NOMO-1 treated with DMSO at 0.1 percent for 48 hours (cell line): ENCODE measurements at regions not wholly inside any gene's neighbourhood (a gene's known extent, or its start where the extent isn't known, plus 50 kb on each side); places are given as distances from the start of the nearest gene placed in this dataset.
"Not testable (repeated sequence)": the region's sequence is repeated elsewhere in the genome, so short reads cannot be mapped to it uniquely, and the experiment has no call there.

ENCODE experiments used
- DNase-seq: peaks from one replicate; lab custom pipeline; 2025; ENCODE audit not compliant: unreplicated experiment; lab: John Stamatoyannopoulos, UW

DNA sequence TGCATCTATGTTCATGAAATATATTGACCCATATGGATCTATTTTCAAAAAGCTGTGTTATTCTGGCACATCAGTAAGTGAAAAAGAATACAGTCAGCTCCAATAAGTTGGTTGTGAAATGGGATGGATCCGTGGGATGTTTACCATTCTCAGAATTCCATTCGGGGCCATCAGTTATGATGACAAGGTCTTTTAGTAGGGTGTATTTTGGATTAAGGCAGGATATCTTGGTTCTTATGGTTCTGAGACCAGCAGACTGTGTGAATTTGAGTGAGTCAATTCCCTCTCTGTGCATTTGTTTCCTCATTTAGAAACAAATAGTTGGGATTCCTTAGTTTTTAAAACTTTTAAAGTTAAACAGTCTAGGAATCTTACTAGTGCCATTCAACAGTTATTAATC, 287.4 kb downstream of the CD109 start:
- no peak for DNase-seq

DNA sequence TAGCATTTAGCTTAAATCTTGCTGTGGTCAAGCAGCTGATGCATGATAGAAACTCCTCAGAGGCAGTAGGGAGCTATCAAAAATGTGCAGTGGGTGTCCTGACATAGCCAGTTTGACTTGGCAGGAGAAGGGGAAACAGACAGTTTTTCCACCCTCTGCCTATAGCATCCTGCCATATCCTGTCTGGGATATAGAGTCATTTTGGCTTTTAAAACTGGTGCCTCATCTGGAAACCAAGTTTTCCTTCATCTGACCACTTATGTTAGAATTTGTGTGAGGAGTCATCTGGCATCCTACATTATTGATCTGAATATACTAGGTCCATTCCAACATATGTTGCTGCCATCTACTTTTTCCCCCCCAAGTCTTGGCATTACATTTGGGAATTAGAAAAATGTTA, 284.1 kb downstream of the CD109 start:
- DNase-seq = no peak

DNA sequence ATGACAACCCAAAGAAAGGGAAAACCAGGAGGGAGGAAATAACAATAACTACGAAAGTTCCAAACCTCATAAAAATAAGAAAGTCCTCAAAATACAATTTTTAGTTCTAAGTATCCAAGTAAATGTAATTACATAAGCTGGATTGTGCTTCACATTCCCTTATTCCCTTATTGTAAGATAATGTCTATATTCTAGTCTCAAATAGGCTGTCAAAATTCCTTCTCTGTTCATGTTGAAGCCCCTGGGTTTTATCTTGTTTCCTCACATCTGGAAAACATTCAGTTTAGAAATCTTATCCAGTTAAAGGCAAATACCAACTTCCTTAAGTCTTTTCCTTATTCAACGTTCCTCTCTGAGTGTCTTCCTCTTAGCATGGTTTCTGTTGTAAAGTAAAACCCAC, 282.3 kb downstream of the CD109 start:
- no peak for DNase-seq

DNA sequence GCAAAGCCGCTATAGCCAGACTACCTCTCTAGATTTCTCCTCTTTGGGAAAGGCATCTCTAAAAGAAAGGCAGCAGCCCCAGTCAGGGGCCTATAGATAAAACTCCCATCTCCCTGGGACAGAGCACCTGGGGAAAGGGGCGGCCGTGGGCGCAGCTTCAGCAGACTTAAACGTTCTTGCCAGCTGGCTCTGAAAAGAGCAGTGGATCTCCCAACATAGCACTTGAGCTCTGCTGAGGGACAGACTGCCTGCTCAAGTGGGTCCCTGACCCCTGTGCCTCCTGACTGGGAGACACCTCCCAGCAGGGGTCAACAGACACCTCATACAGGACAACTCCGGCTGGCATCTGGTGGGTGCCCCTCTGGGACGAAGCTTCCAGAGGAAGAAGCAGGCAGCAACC, 276.5 kb downstream of the CD109 start:
- DNase-seq = not testable (repeated sequence)

DNA sequence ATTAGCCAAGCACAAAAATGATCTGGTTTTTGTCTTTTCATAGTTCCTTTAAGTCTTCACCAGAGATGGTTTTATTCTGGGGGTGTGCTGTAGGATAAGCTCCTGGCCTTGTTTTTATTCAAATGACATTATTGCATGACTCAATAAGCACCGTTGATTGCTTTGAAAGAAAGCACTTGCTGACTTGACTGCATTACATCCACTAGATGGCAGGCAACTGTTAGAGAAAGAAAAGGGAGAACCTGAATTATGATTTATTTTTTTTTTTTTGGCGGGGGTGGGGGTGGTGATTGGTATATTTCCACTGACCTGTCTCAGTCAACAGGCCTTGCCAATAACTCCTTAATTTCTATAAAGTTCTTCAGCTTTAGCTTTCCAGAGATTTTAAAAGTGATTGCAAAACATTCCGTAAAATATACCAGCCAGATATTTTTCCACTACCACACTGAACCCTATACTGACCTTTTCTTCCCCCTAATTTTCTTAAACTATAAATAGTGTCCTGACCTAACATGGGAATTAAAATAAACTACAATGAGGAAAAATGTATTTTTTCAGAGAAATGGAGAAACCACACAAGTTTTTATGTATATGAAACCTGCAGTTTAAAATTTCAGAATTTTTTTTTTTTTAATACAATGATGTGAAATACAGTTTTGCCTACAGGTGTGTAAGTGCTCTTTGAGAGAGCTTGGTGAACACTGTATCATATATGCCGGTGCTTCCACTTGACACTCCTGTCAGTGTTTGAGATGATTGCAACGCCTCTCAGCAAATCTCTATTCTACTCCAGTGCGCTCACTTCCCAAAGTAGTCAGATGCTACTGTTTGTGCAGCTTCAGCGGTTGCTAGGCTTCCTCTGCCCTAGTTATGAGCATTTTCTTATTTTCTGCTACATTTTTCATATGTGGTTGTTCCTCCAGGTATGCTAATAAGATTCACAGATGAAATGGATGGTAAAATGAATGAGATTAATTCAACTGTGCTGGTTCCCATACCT, 274.3 kb downstream of the CD109 start:
- peak; percentile 53 for DNase-seq

DNA sequence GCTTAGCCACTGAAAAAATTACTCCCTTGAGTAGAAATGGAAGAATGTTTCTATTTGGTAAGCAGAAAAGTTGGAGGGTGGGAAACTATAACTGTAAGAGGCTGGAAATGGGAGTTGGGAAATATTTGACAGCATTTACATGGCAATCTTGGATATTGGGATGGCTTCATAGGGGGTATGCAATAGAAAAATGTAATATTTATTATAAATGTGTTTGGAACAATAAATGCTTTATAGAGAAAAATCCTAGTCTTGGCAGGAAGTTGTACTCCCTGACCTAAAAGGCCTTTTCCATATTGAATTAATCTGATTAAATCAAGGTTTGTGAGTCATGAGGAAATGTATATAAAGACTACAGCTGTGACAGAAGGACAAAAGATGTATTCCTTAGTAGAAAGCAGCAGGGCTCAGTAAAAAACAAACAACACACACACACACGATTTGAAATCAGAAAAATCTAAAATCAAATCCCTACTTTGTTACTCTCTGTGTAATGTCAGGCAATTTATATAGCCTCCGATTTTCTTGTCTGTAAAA, 272.3 kb downstream of the CD109 start:
- no peak for DNase-seq

DNA sequence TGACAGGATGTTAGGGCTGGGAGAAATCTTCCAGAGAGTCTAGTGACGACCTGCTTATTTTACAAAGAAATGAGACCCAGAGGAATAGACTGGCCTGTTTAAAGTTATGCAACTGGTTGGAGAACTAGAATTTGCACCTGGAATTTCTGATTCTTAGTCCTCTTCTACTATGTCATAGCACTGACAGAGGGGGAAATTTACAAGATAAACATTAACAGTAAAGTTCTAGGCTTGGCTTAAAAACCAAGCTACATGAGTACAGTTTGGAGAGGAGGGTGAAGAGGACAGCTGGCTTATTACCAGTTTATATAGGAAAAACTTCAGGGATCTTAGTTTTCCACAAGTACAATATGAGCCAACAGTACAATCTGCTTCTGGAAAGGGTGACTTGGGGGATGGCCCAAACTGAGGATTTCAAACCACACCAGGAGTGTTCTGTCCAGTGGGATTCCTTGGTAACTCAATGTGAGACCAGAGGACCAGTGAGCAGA, 269.6 kb downstream of the CD109 start:
- DNase-seq = no peak

DNA sequence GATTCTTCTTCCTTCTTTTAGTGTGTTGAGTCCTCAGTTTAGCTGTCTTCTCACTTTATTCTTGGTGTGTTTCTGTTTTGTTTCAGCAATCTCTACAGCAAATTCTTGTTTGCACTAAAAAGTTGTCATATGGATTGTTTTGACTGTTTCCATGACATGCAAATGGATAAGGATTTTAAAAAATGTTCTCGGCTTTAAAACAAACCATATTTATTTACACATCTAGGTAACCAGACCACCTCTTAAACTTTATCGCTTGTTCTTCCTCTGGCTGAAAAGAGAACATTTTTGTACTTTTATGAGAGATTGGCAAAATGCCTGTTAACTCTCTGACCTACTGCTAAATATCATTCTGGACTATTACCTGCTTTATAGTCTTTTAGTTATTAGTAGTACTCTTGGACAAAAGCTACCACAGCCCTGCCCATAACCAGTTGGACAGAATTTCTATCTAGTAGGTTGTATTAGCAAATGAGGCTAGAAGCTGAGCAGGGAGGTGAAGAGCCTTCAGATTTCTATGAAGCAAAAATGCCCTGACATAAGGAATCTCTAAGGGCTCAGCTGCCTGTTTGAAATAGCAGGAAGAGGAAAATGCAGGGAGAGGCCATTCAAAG, 268.3 kb downstream of the CD109 start:
- DNase-seq = no peak

DNA sequence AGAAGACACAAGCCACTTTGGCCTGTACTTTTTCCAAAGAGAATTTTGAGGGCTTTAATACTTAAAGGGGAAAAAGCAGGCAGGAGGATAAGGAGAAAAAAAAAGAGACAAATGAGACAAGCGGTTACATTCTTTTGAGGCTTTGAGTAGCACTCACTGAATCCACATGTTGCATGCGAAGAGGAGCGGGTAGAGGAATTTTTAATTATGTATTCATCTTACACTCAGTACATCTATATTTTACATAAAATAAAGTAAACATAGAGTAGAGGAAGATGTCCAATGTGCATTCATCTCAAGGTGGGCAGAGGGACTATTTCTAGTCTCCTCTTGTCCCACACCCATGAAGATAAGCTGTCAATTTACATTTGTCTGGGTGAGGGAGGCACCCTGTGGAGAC, 266.9 kb downstream of the CD109 start:
- DNase-seq = no peak

DNA sequence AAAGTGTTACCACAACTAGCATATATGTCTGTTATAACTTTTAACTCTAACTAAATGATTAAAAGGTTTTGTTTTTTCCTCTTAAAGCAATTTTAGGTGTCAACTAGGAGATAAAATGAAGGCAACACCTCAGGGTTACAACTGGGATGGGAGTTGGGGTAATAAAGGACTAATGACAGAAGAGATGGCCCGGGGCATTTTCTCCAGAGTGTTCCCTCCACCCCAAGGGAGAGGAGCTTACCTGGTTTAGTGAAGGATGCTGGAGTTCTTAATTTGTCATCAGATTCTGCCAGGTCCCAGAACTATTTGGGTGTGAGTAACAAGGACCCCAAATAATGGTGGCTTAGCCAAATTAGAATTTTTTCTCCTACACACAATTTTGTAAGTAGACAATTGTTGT, 260.3 kb downstream of the CD109 start:
- DNase-seq = no peak

DNA sequence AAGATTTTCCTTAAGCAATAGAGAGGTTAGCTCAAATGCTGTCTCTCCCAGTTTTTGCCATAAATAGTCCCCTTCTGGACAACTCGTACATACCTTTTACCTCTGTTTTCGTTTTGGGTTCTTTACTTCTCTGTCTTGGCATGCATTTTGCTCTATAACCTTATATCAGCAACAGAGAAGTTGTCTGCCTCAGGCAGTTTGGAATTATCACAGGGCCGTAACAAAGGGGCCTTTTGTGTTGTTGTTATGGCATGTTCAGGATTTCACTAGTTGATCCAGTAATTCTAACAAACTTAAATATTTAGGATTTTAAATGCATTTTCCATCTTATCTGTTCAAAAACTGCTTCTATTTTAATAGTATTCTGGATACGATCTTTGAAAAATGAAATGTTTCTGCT, 259.8 kb downstream of the CD109 start:
- no peak for DNase-seq

DNA sequence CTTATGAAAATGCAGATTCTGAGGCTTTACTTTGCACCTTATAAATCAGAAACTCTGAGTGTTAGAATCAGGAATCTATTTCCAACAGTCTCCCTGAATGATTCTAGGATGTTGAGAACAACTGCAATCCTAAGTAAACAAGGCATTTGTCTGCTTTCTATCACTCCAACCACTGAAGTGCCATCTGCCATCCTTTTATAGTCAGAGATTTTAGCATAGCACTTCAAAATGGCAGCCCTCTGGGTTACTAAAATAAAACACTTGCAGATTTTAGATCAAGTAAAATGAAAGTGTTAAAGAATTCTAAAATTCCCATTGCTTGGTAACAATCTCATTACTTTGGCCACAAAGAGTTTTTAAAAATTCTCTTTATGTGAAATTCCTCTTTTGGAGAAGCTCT, 258.9 kb downstream of the CD109 start:
- no peak for DNase-seq

DNA sequence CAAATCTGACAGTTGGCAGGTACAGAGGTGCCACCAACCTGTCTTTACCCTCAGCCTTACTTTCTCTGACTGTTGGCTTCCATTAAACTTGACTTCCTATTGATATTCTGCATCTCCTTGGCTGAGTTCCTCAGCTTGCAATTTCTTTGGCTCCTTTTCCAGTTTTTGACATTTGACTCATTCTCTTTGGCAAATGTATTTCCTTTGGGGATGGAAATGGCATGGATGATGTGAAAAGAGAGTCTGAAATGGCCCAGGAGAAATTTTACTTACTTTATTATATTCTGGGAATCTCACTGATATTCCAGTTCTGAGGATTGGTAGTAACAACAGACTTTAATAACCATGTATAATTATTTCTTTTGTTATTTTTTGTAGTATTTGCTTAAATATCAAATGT, 255.2 kb downstream of the CD109 start:
- DNase-seq = no peak

DNA sequence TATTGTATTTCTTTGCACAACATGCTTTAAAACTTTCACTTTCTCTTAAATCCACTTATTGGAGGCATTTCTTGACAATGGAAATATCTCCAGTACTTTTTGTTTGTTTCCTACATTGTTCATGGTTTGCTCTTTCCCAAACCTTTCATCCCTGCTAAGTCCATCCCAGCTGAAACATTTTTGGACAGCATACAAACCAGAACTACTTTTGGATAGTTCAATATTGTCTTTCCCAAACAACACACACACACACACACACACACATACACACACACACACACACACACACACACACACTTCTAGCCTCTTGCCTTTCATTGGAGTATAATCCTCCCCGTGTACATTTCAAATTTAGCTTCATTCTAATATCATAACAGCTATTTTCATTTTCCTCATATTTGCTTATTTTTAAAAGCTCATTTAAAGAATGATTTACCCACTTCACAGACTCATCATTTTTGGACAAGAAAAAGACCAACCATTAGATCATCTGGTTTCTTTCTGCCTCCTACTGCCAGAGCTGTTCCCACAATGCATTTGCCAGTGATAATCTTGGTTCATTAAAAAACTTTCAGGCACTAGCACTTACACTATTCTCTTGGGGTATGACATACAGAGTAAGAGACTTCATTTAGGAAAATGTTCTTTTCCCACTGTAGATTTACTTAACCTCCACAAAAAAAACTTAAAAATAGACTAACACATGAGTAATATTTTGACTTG, 248.1 kb downstream of the CD109 start:
- no peak for DNase-seq

DNA sequence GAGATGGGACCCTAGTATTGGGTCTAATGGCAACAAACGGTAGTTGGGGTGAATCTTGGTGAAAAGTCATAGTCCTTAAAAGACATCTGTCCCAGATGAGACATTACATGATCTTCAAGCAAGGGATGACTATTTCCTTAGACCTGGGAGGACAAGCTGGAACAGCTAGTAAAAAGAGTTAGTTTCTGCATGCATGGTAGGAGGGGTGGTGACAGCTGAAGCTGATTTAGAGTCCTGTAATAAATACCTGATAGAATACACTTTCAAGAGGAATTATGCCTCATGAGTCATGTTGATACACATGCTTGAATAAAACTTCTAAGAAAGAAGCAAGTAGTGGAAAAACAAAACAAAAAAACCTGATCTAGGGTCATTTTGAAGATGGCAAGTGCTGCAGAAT, 247.4 kb downstream of the CD109 start:
- DNase-seq = no peak

DNA sequence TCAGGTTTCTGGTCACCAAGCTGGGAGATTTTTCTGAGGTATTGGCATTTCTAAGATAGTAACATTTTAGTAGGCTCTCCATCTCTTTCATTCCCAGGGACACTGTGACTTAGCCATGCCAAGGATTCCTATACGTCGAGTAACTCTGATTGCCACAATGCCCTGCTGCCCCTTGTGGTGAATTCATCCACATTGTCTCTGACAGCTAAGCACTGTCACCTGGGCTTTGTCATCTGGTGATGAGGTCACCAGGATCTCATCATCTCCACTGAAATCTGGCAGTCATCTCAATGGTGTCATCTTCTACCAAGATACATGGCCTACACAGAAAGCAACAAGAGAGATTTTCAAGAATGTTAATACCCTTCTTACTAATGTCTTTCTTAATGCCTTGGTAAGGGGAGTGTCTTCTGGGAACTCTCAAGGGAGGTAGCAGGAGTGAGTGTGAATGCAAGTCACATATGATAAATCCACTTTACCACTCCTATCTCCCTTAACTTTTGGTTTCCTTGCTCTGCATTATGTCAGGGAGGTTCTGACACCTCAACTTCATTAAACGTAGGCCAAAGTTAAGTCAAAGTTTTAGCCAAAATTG, 246.7 kb downstream of the CD109 start:
- DNase-seq = no peak

DNA sequence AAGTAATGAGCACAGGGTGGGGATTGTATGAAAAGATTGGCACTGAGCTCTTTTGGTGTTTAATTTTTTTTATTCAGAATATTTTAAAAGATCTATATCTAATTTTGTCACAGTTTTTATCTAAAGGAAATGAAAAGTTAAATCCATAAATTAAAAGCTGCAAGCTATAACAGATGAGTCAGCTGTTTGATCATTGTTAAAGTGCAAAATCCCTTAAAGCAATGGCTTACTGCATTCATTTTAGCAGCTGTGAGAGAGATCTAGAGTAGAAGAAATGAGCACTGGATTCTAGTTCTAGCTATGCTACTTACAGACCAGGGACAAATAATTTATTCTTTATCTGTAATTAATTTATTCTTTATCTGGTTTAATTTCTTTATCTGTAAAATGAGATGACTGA, 245.9 kb downstream of the CD109 start:
- no peak for DNase-seq

DNA sequence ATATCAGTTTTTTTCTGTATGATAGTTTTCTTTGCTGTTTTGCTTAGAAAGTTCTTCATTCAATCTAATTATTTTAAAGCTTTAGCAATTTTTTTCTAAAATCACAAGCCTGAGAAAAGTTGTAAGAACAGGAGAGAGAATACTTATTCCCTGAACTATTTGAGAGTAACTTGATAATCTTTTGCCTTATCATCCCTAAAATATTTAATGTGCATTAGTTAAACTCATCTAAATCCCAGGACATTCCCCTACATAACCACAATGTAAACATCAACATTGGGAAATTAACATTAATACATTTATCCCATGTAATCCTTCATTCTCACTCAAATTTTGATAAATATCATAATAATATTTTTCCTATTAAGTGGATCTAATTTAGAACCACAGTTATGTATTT, 241.8 kb downstream of the CD109 start:
- DNase-seq = no peak

DNA sequence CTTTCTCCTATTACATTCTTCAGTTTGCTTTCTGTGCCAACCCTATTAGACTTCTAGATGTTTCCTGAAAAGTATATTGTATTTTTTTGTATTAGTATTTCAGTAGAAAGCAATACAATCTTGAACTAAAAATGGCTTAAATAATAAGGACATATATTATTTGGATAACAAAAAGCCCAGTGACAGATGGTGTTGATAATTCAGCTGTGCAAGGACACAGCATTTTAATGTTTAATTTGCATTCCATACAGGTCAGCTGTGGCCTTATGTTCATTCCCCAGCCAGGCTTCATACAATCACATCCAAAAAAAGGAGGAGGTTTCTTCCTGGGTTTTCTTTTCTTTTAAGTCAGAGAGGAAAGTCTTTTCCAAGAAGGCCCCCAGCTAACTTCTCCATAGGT, 236.9 kb downstream of the CD109 start:
- no peak for DNase-seq

DNA sequence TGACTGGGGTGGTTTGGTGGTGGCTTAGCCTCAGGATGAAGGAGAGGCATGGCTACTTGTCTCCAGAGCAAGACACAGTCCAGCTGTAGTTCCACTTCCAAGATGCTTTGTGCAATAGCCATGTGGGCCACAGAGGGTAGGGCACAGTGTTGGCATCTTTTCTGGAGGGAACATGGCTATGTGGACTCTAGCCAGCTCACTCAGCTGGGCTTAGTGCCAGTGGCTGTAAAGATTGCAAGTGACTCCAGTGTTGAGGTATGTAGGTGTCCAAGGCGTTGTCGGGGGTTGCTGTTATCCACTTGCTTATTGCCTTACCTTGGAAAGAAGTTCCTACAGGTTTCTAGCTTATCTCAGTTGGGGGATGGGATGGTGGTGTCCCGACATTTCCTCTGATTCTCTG, 233.4 kb downstream of the CD109 start:
- DNase-seq = no peak

DNA sequence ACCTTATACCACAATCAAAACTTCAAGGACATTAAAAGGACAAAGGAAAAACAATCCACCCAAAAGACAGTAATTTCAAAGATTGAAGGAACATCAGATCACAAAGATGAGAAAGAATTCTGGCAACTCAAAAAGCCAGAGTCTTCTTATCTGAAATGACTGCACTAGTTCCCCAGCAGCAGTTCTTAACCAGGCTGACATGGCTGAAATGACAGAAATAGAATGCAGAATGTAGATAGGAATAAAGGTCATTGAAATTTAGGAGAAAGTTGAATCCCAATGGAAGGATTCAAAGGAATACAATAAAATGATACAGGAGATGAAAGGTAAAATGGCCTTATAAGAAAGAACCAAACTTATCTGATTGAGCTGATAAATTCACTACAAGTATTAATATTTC, 231.4 kb downstream of the CD109 start:
- DNase-seq = no peak
